Stimulated activated CD8-positive, alpha-beta memory T cell treated with anti-CD3 and anti-CD28 coated beads, Interleukin-2, amount 100 ng/mL, for 1 hour (primary cell): ENCODE measurements at regions not wholly inside any gene's neighbourhood (a gene's known extent, or its start where the extent isn't known, plus 50 kb on each side); places are given as distances from the start of the nearest gene placed in this dataset.
"Not testable (repeated sequence)": the region's sequence is repeated elsewhere in the genome, so short reads cannot be mapped to it uniquely, and the experiment has no call there.

ENCODE experiments used
- DNase-seq, 2 donors: peaks; one replicate each; pipeline ENCODE4 v3.0.0-alpha.2; 2020; ENCODE audit warnings: low read depth in 2 of 2

DNA sequence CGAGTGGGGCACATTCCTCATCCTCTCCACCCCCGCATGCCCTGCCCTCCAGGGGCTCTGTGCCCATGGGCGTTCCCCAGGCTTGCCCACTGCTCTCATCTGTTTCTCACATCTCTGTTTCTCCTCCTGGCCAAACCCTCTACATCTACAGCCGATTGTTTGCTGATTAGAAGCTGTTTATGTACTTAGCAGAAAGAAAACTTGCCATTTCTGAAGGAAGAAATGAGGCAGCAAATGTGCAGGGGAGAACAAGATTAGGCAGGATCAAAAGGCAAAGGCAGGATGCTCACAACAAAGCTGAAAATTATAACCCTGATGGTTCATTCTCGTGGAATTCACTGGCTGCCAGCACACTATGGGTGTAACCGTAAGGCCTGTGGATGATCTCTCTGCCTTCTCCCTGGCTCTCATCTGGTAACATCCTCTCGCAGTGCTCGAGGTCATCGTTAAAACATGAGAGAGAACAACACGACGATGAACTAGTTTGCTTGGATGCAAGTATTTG is 111.6 kb upstream of the KLF14 start:
- DNase-seq = no peak

DNA sequence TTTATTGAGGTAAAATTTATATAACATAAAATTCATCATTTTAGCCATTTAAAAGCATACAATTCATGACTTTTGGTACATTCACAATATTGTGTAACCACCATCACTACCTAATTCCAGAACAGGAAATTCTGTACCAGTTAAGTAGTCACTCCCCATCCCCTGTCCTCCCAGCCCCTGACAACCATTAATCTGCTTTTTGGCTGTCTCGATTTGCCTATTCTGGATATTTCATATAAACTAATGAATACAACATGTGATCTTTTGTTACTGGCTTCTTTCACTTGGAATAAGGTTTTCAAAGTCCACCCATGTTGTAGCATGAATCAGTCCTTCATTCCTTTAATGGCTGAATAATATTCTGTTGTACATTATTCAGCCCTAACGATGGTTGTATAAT is 115.6 kb upstream of the KLF14 start:
- DNase-seq = no peak

DNA sequence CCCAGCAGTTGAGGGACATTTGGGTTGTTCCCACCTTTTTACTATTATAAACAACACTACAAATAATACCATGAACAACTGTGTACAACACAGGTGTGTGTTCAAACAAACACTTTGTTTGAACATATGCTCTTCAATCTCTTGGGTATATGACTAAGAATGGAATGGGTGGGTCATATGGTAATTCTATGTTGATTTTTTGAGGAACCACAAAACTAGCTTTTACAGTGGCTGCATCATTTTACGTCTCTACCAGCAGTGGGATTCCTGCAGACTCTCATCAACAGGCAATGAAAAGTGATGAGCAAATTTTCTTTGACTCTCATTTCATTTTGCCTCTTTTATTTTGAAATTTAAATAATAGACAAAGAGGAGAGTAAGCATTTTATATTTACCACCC is 116.9 kb upstream of the KLF14 start:
- DNase-seq = no peak

DNA sequence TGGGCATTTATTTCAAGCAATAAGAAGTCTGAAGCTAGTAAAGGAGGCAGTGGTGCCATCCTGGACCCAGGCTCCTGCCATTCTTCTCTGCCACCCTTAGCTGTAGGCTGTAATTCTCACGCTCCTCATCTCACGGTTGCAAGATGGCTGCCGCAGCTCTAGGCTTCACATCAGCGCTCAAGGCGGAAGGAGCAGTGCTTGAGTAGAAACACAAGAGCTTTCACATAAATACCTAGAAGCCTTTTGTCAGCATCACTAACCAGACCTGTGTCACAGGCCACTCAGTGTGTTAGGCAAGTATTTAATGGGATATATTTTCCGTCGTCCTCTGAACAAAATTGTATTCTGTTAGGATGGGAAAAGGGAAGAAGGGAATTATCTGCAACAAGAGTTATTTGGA is 118.9 kb upstream of the KLF14 start:
- no peak for DNase-seq

DNA sequence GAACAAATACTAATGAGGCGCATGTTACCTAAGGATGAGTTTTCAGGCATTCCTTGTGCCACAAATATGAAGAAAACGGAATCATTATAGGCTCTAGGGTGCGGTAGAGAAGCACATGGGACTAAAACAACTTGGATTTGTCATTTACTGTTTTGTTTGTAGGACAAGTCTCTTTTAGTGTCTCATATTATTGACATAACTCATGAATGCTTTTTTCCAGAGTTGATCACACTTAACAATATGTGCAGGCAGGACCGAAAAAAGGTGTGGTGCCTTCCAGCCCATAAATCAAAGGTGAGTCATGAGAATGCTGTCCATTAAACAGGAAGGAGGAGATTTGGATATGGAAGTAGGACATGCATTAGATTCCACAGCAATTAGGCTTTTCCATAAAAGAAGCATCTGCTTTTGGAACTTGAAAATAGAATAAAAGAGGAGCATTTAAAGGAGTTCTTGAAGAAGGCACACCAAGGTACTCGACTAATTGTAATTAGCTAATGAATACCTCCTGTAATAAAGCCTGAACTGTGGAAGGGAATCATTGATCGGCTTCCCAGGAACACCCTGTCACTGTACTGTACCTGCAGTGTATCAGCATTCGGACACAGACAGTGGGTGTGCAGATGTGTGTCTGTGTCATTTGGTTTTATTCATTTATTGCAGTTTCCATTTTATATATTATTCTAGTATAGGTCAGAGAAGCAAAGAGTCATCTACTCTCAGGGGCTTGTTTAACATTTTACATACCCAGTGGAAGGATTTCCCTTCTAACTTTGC is 119.7 kb upstream of the KLF14 start:
- no peak for DNase-seq

DNA sequence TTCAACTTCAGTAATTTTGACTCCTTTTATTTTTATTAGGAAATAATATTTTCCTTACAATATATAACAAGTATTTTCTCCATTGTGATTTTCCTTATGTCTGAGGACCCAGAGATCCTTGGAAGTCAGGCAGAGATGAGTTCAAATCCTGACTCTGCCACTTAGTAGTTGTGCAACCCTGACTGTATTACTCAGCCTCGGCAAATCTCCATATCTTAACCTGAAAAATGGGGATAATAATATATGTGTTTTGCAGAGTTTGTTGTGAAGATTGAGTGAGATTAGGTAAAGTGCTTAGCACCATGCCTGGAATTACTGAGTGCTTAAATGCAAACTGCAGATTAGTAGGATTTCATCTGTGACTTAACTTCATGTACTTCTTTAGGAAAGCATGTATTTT is 120.5 kb upstream of the KLF14 start:
- no peak for DNase-seq

DNA sequence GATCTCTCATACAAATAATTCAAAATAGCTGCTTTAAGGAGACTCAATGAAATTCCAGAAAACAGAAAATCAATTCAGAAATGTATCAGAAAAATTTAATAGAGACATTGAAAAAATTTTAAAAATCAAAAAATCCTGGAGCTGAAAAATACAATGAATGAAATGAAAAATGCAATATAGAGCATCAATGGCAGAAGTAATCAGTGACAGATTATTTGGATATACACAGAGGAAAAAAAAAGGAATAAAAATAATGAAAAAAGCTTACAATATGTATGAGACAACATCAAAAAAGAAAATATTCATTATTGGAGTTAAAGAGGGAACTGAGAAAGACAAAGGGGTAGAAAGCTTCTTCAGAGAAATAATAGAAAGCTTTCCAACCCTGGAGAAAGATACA is 122.9 kb upstream of the KLF14 start:
- DNase-seq = no peak

DNA sequence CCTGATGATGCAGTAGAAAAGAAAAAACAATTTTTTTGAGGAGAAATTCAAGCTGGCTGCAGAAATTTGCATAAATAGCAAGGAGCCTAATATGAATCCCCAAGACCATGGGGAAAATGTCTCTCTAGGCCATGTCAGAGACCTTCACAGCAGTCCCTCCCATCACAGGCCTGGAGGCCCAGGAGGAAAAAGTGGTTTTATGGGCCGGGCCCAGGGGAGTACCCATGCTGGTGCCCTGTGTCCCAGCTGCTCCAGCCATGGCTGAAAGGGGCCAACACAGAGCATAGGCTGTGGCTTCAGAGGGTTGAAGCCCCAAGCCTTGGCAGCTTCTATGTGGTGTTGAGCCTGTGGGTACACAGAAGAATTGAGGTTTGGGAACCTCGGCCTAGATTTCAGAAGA is 126.8 kb upstream of the KLF14 start:
- not testable (repeated sequence) for DNase-seq

DNA sequence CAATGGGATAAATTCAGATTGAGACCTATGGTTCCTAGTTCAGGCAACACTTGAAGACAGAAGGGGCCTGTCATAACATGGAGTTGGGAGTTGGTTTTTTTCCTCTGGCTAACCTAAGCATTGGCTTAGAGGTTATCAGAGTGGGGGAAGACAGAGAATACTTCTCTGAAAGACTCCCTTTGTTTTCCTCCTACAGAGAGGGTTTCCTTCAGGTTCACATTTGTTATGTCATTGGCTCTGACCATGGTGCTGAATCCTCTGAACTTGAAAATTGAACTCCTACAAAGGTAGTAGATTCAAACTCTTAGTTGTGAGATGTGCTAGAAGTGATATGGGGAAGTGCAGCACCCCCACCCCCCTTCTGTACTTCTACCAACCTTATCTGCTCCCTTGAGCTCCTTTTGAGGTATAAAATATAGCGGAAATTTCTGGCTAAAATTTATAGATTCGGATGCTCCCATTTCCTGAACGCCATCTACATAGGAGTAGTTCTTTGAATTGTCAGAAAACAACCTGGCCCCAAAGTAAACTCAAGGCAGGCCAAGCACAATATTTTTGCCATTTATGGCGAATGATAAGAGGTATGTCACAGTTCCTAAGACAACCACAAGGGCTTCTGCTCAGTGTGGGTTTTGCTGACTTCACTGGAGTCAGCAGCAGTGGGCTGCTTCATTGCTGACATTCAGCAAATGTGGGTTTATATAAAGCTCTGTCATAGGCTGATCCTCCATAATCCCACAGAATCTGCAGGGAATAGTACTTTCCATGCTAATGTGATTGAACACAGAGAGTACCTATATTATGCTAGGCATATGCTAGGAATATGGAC is 131.6 kb upstream of the KLF14 start:
- no peak for DNase-seq

DNA sequence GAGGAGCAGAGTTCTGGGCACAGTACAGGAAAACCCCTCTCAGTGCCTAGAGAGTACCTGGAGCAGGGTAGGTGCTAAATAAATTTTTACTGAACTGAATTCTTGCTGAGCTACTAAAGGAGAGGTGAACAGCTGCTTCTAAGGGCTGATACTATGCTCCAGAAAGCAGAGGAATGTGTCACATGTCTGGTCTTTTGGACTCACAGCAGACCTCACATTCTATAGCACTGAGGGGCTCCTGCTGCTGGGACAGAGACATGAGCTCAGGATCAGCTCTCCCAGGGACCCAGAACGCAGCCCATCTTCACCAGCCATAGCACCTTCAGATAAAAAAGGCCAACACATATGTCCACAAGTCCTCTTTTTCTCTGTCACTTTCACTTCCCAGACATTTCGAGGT is 133.0 kb upstream of the KLF14 start:
- no peak for DNase-seq

DNA sequence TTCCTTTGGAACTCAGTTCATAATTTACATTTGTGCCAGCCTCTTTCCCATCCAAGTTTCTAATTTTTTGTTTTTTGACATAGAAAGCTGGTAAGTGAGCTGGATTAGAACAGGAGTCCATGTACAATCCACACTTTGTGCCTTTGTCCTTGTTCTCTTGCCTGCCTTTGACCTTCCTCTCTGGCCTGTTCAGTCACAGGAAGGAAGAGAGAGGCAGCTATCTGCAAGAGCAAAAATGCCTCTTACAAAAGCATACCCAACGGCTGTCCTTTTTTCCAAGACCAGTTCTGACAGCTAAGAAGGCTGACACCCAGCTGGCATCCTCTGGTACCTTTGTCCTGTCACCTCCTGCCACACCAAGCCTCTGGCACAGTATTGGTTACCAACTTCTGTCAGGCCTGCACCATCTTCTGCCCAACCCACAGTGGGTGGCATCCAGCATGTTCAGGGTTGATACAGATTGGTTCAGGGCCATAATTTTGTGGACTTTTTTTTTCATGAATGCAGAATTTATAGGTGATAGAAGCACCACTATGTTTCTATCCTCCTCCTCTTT is 133.7 kb upstream of the KLF14 start:
- DNase-seq = no peak

DNA sequence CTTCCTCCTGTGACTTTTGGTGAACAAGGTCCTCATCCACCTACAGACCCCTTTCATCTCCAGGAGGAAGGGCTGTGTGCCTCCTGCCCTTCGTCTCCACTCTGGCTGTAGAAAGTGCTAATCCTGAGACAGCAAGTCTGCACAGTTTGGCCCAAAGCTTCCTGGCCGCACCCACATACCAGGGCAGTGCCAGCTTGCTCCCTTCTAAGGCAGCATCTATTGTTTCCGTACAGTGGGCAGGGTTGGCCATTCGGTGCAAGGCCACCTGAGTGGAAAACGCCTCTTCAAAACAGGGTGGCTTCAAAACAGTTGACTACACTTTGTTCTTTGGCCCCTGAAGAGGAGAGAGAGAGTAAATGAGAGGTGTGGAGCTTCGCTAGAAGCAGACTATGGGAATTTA is 134.1 kb upstream of the KLF14 start:
- no peak for DNase-seq

DNA sequence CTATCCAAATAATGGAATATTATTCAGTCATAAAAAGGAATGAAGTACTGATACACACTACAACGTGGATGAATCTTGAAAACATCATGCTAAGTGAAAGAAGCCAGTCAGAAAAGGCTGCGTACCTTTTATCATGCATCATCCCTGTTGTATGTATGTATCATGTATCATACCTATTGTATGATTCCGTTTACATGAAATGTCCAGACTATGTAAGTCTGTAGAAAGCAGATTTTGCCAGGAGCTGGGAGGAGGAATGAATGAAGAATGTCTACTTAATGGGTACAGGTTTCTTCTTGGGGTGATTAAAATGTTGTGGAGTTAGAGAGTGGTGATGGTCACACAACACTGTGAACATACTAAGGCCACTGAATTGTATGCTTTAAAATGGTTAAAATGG is 135.9 kb upstream of the KLF14 start:
- no peak for DNase-seq

DNA sequence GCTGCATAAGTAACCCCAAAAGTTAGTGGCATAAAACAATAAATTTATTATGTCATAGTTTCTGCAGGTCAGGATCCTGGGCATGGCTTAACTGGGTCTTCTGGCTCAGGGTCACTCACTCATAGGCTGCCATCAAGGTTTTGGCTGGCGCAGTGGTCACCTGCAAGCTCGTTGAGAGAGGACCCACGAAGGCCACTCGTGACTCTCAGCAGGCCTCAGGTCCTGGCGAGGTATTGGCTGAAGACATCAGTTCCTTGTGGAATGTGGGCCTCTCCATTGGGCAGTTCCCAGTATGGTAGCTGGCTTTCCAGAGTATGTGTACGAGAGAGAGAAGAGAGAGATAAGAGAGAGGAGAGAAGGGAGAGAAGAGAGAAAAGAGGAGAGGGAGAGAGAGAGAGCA is 138.3 kb upstream of the KLF14 start:
- no peak for DNase-seq

DNA sequence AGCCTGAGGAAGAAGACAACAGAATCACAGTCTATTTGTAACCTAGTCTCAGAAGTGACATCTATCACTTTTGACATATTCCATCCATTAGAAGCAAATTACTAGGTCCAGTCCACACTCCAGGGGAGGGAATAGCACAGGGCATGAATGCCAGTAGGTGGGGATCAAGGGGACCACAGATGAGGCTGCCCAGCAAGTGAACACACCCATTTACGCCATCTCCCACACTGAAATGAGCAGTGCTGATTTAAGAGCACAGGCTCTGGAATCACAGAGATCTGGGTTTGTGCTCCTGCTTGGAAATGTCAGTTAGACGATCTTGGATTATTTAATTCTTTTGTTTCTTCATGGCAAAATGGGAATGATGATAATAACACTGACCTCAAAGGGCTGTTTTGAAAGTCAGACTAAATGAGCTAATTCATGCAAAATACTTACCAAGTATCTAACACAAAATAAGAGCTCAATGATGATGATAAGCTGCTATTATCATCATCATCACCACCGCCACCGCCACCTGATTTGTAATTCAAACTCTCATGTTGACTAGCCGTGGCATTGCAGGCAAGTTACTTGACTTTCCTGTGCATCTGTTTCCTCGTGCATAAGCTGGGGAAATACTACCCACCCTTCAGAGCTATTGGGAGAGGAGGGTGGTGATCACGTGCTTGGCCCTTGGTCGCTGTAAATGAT is 138.9 kb upstream of the KLF14 start:
- DNase-seq = no peak

DNA sequence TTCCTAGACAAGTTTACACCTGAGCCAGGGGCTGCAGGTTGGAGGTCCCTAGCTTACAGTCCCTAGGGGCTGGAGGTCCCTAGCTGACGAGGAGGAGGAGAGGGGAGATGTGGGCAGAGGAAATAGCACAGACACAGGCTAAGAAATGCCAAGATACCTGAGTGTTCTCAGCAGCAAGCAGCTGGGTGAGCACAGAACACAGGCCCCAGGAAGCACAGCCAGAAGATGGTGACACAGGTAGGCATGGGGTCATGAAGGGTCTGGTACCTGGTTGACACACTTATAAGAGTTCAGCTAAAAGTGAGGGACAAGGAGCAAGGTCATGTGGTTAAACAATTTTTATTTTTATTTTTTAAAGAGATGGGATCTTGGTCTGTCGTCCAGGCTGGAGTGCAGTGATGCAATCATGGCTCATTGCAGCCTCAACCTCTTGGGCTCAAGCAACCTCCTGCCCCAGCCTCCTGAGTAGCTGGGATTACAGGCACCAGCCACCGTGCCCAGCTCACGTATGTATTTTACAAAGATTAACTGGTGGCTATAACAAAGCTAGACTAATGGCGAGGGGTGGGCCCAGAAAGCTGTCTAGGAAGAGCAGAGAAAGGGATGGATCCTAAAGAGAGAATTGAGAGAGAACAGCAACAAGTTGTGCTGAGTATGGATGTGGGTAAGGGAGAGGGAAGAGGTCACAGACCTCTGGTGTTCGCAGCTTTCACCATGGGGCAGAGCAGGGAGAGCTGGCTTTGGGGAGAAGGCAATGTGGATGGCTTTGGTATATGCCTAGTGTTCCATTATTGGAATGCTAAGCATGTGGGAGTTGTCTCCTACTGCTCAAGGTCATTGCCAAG is 140.3 kb upstream of the KLF14 start:
- no peak for DNase-seq

DNA sequence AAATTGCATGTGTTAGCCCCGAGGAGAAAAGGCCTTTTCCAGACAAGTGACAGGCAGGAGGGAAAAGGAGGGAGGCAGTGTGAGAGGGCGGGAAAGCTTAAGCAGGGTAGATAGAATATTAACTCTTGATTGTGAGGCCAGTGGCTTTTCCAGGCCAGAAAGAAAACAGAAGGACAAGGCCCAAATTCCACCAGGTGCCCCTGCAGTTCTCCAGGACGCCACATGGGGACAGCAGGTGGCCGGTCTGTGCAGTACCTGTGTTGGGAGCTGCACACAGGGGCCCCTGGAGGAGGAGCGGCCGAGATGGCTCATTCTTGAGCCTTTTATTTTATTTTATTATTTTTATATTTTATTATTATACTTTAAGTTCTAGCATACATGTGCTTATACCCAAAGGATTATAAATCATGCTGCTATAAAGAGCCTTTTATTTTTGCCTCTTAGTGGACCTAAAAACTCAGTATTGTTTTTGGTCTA is 141.3 kb upstream of the KLF14 start:
- DNase-seq = no peak

DNA sequence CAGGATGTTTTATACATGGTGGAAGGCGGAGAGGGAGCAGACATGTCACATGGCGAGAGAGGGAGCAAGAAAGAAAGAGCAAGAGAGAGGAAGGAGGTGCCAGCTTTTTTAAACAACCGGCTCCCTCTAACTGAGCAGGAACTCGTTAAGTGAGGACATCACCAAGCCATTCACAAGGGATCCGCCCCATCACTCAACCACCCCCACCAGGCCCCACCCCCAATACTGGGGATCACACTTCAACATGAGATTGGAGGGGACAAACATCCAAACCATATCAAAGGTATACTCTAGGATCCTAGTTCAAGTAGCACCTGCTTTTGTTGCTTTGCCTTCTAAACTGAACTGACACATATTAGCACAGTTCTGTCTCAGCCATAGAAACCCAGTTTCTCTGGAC is 141.9 kb upstream of the KLF14 start:
- no peak for DNase-seq

DNA sequence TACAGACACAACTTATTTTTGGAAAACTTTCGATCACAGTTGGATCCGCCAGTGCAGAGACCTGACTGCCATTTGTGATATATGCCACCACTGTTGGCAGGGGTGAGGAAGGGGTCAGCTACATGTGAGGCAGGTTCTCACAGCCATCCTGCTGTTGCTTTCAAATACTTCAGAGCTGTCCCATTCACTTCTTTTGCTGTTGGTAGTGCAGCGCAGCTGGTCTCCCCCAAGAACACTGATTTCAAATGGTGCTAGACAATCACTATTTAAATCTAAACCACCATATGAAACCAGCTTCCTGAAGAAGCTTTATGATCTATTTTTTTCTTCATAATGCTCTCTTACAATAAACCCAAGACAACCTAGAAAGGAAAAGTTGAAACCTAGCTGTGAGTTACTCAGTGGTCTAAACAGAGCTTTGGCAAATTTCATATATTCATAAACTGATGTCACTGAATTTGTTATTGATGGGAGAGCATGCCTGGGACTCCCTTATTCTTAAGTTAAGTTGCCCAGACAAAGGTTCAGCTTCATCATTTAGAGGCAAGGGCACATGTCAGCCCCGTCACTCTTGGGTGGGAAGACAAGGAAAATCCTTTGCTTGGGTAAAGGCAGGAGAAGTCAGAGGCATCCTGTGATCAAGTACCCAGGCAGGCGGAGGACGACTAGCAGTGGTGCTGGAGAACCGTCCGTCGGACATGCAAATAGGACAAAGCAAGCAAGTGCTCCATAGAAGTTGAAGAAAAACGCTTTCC is 143.4 kb upstream of the KLF14 start:
- no peak for DNase-seq

DNA sequence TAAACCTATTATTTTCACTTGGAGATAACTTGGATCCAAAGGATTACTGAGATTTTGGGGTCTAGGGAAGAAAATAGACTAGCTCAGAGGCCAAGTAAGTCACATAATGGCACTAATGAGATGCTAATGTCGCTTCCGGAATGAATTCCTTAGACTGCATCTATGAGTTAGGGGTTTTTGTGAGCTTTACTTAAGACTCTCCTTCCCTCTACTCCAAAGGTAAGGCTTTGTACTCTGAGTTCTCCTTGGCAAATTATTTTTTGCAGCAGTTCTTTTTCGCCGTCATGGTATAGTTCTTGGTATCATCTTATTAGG is 143.9 kb upstream of the KLF14 start:
- DNase-seq = no peak

DNA sequence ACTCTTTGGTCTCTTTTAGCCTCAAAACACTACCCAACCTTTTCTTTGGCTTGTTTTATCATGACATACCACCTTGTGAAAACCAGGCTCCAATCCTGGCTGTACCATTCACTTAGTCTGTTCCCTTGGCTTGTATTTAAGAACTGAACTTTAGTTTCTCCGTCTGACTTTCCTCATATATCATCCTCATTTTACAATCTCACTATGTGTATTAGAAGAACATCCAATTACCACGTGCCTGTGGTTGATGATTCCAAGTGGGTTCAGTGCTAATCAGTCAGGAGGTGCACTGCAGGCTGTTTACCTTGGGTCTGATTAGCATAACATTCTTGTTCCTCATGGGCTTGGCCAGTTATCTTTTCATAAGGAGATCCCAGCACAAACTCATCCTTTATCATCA is 144.8 kb upstream of the KLF14 start:
- no peak for DNase-seq
